ENCODE measurements at regions not wholly inside any gene's neighbourhood (a gene's known extent, or its start where the extent isn't known, plus 50 kb on each side); places are given as distances from the start of the nearest gene placed in this dataset.

GRCh38 chr9:109653470-109653869, 126.5 kb upstream of the PALM2AKAP2 start:
- no peak for TF ChIP-seq POLR2A (IDR thresholded peaks at IDR 0.05)
- TF ChIP-seq, protein P1, sequence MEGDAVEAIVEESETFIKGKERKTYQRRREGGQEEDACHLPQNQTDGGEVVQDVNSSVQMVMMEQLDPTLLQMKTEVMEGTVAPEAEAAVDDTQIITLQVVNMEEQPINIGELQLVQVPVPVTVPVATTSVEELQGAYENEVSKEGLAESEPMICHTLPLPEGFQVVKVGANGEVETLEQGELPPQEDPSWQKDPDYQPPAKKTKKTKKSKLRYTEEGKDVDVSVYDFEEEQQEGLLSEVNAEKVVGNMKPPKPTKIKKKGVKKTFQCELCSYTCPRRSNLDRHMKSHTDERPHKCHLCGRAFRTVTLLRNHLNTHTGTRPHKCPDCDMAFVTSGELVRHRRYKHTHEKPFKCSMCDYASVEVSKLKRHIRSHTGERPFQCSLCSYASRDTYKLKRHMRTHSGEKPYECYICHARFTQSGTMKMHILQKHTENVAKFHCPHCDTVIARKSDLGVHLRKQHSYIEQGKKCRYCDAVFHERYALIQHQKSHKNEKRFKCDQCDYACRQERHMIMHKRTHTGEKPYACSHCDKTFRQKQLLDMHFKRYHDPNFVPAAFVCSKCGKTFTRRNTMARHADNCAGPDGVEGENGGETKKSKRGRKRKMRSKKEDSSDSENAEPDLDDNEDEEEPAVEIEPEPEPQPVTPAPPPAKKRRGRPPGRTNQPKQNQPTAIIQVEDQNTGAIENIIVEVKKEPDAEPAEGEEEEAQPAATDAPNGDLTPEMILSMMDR (IDR thresholded peaks at IDR 0.05) = no peak
